ENCODE measurements at regions not wholly inside any gene's neighbourhood (a gene's known extent, or its start where the extent isn't known, plus 50 kb on each side); places are given as distances from the start of the nearest gene placed in this dataset.

- DNase-seq (ENCODE audit: low spot score) = no peak
- in situ Hi-C loops (cut with MboI; ENCODE audit: low sequenced_read_pairs, unreplicated experiment) = no loop called here
- no peak for TF ChIP-seq CTCF (IDR thresholded peaks at IDR 0.05; ENCODE audit: borderline replicate concordance, control extremely low read depth, extremely low read depth, insufficient read depth, missing control alignments)
Observed at GRCh38 chr4:175407926-175408325, 404.1 kb downstream of the GPM6A start.

- DNase-seq (ENCODE audit: low spot score) = no peak
- in situ Hi-C loops (cut with MboI; ENCODE audit: low sequenced_read_pairs, unreplicated experiment) = no loop called here
- TF ChIP-seq CTCF (IDR thresholded peaks at IDR 0.05; ENCODE audit: borderline replicate concordance, control extremely low read depth, extremely low read depth, insufficient read depth, missing control alignments) = no peak
Observed at GRCh38 chr4:175411251-175411650, 400.8 kb downstream of the GPM6A start.

- in situ Hi-C loops (cut with MboI; ENCODE audit: low sequenced_read_pairs, unreplicated experiment) = no loop called here
- no peak for DNase-seq (ENCODE audit: low spot score)
- TF ChIP-seq CTCF (IDR thresholded peaks at IDR 0.05; ENCODE audit: borderline replicate concordance, control extremely low read depth, extremely low read depth, insufficient read depth, missing control alignments) = no peak
Observed at GRCh38 chr4:175412161-175412560, 399.9 kb downstream of the GPM6A start.

- TF ChIP-seq CTCF (IDR thresholded peaks at IDR 0.05; ENCODE audit: borderline replicate concordance, control extremely low read depth, extremely low read depth, insufficient read depth, missing control alignments) = no peak
- in situ Hi-C loops (cut with MboI; ENCODE audit: low sequenced_read_pairs, unreplicated experiment) = no loop called here
- DNase-seq (ENCODE audit: low spot score) = no peak
Observed at GRCh38 chr4:175412746-175413145, 399.3 kb downstream of the GPM6A start.

- no peak for TF ChIP-seq CTCF (IDR thresholded peaks at IDR 0.05; ENCODE audit: borderline replicate concordance, control extremely low read depth, extremely low read depth, insufficient read depth, missing control alignments)
- no peak for DNase-seq (ENCODE audit: low spot score)
Observed at GRCh38 chr4:175413561-175413960, 398.5 kb downstream of the GPM6A start.

GRCh38 chr4:175414602-175415001 lies 397.5 kb downstream of the GPM6A start:
- no peak for TF ChIP-seq CTCF (IDR thresholded peaks at IDR 0.05; ENCODE audit: borderline replicate concordance, control extremely low read depth, extremely low read depth, insufficient read depth, missing control alignments)
- in situ Hi-C loops (cut with MboI; ENCODE audit: low sequenced_read_pairs, unreplicated experiment) = no loop called here
- DNase-seq (ENCODE audit: low spot score) = no peak

More at GRCh38 chr4:175413561-175413960, 398.5 kb downstream of the GPM6A start:
- in situ Hi-C loops (cut with MboI; ENCODE audit: low sequenced_read_pairs, unreplicated experiment) = no loop called here

- no peak for TF ChIP-seq CTCF (IDR thresholded peaks at IDR 0.05; ENCODE audit: borderline replicate concordance, control extremely low read depth, extremely low read depth, insufficient read depth, missing control alignments)
- in situ Hi-C loops (cut with MboI; ENCODE audit: low sequenced_read_pairs, unreplicated experiment) = no loop called here
- DNase-seq (ENCODE audit: low spot score) = no peak
Observed at GRCh38 chr4:175418516-175418915, 393.5 kb downstream of the GPM6A start.
